ENCODE measurements at regions not wholly inside any gene's neighbourhood (a gene's known extent, or its start where the extent isn't known, plus 50 kb on each side); places are given as distances from the start of the nearest gene placed in this dataset.
A peak's percentile ranks its signal among the peaks of the same experiment; 100 is the strongest.

DNA sequence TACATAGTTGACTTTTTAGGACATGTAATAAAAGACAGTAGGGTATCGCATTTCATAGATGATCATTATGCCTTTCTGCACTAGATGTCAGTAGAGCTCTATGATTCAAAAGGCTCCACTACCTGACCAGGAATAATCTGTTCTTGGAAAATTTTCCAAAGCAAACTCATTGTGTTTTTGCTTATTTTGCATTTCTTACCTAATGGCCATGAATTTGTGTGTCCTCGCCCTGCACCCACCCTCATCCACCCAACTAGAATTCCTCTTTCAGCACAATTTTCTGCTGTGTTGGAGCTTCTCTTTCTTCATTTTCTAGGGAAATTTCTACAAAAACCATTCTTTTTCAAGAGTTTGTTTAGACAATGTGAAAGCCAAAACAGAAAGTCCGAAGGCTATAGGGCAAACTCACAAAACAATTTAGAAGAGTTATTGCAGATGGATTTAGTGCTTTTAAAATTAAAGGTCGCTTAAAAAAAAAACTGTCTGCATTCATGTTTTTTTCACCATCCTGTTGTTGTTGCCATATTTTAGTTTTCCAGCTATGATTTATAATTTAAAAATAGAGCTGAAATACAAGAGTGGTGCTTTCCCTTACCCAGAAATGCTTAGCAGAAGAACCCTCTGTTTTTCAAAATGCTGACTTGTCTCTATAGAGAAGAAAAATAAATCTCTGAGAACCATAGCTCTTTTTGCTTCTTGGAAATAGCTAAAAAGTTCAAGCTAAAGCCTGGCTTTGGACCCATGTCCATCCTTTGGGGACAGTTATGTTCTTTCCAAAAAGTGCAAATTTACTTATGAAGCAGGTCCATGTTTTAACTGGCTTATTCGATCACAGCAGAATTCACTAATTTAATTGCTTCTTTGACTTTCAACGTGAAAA, 183.7 kb downstream of the SPATA18 start:
- DNase-seq (ENCODE audit: low spot score), result peak; percentile 88

GRCh38 chr4:52235552-52236201, 184.6 kb downstream of the SPATA18 start:
- DNase-seq (ENCODE audit: low spot score), result no peak

- no peak for DNase-seq (ENCODE audit: low spot score)
Observed at GRCh38 chr4:52241916-52242315, 190.8 kb downstream of the SPATA18 start.

DNA sequence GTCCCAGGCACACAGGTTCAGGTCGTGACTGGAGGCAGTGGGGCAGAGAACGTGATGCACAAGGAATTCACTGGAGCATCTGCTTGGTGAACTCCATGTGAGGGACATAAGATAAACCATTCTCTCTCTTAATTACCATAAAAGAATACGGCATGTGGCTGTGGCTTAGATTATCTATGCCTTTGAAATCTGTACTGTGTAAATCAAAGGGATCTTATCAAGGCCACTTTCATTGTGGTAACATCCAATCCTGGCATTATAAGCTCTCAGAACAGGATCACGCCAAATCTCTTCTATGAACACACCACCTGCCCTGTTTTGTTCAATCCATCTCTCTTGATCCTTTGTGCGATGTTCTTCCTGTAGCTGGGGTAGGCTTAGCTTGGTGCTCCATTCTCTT, 192.3 kb downstream of the SPATA18 start:
- no peak for DNase-seq (ENCODE audit: low spot score)

GRCh38 chr4:52244103-52244775, 193.1 kb downstream of the SPATA18 start:
- peak; percentile 53 for DNase-seq (ENCODE audit: low spot score)

DNA sequence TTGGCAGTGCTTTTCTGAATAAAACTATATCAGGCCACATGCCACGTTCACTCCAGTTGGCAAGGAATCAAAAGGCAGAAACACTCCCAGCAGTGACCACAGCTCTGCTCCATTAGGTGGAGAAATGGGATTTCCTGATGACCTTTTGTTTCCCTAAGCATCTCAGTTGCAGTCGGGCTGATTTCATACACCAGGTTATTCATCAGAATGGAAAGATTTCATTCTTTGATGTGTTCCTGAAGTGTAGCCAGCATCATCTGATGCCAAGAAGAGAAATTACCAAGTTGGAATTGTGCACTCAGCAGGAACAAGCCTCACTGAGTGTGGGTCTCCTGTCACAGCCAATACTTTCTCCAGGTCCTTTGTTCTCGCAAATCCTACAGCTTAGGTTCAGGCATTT, 193.7 kb downstream of the SPATA18 start:
- peak; percentile 51 for DNase-seq (ENCODE audit: low spot score)

DNA sequence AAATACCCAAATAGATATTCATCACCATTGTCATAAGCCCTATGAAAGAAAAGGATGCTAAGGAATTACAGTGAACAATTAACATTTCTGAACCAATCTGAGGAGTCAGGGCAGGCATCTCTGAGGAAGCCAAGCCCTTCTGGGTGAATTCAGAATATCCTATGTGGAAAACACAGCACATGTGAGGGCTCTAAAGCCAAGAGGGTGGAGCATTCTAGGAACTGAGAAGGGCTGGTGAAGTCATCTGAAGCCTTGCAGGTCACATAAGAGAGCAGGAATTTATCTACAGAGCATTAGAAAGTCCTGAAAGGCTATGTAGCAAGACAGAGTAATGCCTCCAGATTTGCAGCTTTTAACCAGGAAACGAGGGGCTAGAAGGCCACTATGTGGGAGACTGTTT, 195.7 kb downstream of the SPATA18 start:
- DNase-seq (ENCODE audit: low spot score), result no peak

DNA sequence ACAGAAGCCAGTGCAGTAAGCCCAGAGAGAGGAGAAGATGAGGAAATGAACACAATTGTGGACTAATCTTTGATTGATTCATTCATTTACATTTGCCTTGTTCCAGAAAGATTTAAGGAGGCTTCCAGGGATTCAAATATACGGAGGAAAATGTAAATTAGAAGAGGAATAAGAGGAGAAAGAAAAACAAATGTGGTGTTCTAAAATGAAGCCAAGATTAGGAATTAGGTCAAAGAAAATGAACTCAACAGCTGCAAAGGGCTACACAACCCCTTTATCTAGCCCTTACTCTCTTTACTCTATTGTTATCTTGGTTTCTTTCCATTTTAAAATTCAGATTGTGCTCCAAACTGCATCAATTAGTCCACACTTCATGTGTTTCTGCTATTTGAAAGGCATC, 196.8 kb downstream of the SPATA18 start:
- DNase-seq (ENCODE audit: low spot score), result no peak

DNA sequence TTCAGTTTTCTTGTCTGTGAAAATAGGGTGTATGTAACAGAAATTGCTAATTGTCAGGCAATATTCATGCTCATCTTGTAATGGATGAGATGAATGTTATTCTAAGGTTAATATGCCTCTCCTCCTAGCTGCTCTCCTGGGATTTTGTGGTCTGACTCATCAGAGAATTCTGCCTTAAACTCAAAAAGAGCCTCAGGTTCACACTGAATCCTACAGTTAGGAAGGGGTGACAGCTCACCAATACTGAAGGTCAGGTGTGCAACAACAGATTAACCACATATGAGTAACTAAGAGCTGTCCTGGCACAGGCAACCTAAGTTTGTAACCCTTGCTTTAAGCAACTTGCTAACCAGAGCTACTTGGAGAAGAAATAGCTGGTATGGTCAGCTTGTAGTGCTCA, 197.7 kb downstream of the SPATA18 start:
- DNase-seq (ENCODE audit: low spot score), result no peak

- no peak for DNase-seq (ENCODE audit: low spot score)
Observed at GRCh38 chr4:52249581-52249980, 198.5 kb downstream of the SPATA18 start.

DNA sequence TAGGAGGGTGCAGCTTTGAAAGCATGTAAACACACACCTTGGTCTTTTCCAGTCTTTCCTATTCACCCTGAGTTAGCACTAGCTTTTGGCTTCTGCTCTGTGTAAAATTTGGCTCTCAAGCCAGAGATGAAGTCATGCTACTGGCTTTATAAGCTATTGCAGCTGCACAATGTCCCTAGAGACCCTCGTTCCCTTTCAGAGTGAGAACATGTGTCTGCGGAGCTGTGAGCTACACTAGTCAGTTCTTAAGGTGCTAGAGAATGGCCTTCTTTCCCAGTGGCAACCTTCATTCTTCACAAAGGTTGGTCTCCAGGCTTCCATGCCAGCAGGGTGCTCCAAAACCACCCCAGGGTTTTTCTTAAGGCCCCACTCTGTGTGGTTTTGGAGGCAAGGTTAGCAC, 199.1 kb downstream of the SPATA18 start:
- no peak for DNase-seq (ENCODE audit: low spot score)

DNA sequence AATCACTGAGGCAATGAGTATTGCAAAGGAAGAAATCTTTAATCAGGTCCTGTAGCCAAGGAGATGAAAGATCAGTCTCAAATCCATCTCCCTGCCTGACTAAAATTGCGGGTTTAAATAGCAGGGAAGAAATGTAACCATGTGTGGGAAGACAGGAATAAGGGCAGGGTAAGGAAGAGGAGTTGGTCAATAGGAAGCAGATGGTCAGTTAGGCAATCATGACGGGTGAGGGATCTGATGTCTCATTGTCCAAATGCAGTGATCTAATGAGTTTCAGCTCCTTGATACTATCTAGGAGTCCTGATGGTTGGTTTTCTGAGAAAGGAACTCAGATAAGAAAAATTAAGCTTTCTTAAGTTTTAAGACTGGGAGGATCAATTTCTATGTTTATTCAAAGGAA, 200.8 kb downstream of the SPATA18 start:
- no peak for DNase-seq (ENCODE audit: low spot score)

DNA sequence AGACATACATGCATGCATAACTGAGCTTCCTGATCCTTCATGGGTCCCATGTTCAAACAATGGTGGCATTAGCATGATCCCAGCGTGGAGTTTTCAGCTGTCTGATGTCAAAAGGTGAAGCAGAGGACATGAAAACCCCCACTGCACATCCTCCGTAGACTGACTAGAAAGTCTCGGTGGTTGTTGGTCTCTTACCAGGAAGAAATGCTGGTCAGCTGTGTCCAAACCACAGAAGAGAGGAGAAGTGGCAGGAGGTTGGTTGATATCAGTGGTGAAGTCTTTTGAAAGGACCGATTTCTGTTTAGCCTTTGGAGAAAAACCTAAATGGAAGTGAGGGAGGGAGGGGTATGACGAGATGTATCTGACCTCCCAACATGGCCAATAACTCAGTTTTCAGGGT, 201.9 kb downstream of the SPATA18 start:
- no peak for DNase-seq (ENCODE audit: low spot score)

DNA sequence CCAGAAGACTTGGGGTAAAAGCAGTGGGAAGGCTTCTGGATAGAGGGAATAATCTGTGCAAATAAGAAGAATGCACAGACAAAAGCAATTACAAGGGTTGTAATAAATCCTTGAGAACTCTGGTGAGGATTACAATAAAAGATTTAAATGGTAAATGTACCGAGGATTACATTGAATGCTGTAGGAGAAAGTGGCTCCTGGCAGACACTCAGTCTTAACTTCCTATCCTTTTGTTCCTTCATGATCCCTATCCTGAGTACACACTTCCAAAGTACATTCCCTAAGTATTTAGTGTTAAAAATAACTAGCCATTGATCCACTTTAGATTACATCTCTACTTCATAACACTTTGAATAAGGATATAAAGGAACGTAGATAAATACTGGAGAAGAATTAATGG, 205.4 kb downstream of the SPATA18 start:
- no peak for DNase-seq (ENCODE audit: low spot score)

DNA sequence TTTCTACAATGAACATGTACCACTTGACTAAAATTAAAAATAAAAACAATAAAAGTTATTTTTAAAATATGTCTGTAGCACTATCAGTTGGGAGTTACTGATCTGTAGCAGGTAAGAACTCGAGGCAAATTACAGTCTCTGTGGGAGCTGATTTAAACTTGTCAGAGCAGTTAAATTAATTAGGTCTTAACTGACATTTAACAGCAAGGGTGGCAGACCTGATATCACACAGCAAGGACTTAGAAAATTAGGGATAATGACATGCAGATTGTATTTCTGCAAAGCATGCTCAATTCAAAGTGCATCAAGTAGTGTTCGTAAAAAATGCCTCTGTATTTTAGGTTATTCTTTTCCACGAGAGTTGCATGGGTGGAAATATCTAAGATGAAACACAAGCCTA, 208.9 kb downstream of the SPATA18 start:
- no peak for DNase-seq (ENCODE audit: low spot score)

GRCh38 chr4:52260514-52261210, 209.6 kb downstream of the SPATA18 start:
- no peak for DNase-seq (ENCODE audit: low spot score)

DNA sequence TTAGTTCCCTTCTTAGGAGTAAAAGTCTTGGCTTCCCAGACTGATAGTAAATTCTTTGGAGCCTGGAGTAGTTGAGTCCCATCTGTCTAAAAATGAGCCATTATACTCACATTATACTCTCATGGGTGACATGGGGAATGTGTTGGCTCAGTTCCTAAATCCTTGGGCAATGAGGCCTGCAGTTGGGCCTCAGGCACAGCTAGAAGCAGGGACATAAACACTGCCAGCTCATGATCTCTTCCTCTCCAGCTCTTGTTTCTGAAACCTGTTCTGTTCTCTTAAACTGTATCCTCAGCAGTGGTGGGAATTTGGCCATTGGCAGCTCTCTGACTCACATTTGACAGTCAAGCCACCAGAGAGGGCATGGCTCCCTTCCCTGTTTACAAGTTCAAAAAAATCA, 212.5 kb downstream of the SPATA18 start:
- no peak for DNase-seq (ENCODE audit: low spot score)

DNA sequence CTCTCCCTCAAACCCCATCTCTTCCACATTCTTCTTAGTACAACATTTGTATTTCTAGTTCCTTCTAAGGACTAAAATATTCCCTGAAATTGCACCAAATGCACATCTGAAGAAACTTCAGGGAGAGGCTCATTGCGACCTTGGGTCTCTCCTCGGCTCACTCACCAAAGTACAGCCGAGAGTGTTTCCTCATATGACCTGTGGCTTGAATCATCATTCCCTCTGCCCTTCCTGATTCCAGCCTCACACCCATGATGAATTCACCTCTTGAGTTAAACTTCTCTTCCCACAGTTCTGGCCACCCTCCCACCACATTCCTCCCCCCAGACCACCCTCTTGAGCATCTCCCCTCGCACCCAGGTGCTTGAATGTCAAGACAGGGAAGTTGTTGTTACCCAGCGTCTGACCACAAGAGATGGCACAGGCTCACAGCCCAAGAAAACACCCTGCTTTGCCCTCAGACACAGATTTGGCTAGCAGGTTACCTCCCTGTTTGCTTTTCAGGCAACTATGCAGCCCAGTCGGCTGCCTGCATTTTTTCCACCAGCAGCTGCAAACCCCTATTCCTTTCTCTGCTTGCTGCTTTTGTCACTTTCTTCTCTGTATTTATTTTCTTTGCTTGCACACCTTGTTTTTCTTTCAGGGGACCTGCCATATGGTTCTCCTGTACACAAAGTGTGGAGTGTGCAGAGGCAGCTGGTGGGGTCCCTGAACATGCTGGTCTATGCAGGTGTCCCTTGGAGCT, 214.8 kb downstream of the SPATA18 start:
- DNase-seq (ENCODE audit: low spot score), result no peak

GRCh38 chr4:52266537-52267137, 215.5 kb downstream of the SPATA18 start:
- no peak for DNase-seq (ENCODE audit: low spot score)

GRCh38 chr4:52269761-52270160, 218.7 kb downstream of the SPATA18 start:
- no peak for DNase-seq (ENCODE audit: low spot score)

GRCh38 chr4:52273885-52274284, 222.8 kb downstream of the SPATA18 start:
- no peak for DNase-seq (ENCODE audit: low spot score)

All from COLO829 (cell line).